ENCODE measurements at regions not wholly inside any gene's neighbourhood (a gene's known extent, or its start where the extent isn't known, plus 50 kb on each side); places are given as distances from the start of the nearest gene placed in this dataset.

- TF ChIP-seq CTCF (IDR thresholded peaks at IDR 0.05) (no peak), POLR2A (IDR thresholded peaks at IDR 0.05) (no peak)
Observed at GRCh38 chr4:83947830-83948193, 411.9 kb downstream of the GPAT3 start.
